A549 (cell line): ENCODE measurements at regions not wholly inside any gene's neighbourhood (a gene's known extent, or its start where the extent isn't known, plus 50 kb on each side); places are given as distances from the start of the nearest gene placed in this dataset.

ENCODE experiments used
- ATAC-seq, 2 experiments: fragments of 200-7000 bp in 1 of 2; fragments of >200 bp in 1 of 2; cut with Nextera tagmentation in 1 of 2; cut with Tn5 transposase in 1 of 2; 3 replicates each; pipeline versions ENCODE4 v1.8.0 to v1.9.1; 2018 to 2020; ENCODE audit warnings: mild to moderate bottlenecking in 1 of 2, moderate library complexity in 1 of 2
- CTCF ChIA-PET: fragments of 300-600 bp; sonication (Branson Sonifier 250); formaldehyde crosslinking; extraction: SDS; loops from one replicate; lab custom pipeline; 2021; ENCODE audit warnings: antibody characterized with exemption, inconsistent platforms; lab: Yijun Ruan, JAX
- POLR2A ChIA-PET: fragments of 350-600 bp; formaldehyde crosslinking; extraction: SDS; loops from one replicate; lab custom pipeline; 2021; ENCODE audit warnings: antibody characterized with exemption, inconsistent platforms; lab: Yijun Ruan, JAX
- DNase-seq, 2 experiments: peaks; one replicate each; pipeline versions ENCODE4 v3.0.0 to v3.0.0-alpha.2; 2011 to 2016; ENCODE audit warnings: low read depth in 1 of 2, low spot score in 1 of 2
- FAIRE-seq: peaks from 2 replicates; lab custom pipeline; 2011; peaks lifted over from hg19 to GRCh38; lab: Jason Lieb, UNC
- H3K27ac ChIP-seq, 2 experiments: fragments of >200 bp; sonication (Bioruptor Twin); formaldehyde crosslinking; 3 replicates each; pipeline ENCODE4 v1.5.1; 2016 to 2017
- H3K4me1 ChIP-seq: fragments of >200 bp; sonication (Bioruptor Twin); formaldehyde crosslinking; 3 replicates; pipeline ENCODE4 v1.6.1; 2016
- H3K4me2 ChIP-seq: fragments of >200 bp; sonication (Bioruptor Twin); formaldehyde crosslinking; 3 replicates; pipeline ENCODE4 v1.6.1; 2016
- H3K4me3 ChIP-seq: fragments of >200 bp; sonication (Bioruptor Twin); formaldehyde crosslinking; 3 replicates; pipeline ENCODE4 v1.5.1; 2016
- H3K9me3 ChIP-seq: fragments of >200 bp; sonication (Bioruptor Twin); formaldehyde crosslinking; 3 replicates; pipeline ENCODE4 v1.6.1; 2016
- CHD2 ChIP-seq: fragments of 150-350 bp; IDR thresholded peaks from 2 replicates; pipeline ENCODE4 v1.6.1; 2014; ENCODE audit warnings: low read length; ENCODE audit not compliant: partially characterized antibody
- CHD4 ChIP-seq: fragments of 200-600 bp; sonication (generic); IDR thresholded peaks from 2 replicates; pipeline ENCODE4 v1.6.1; 2016; ENCODE audit warnings: antibody characterized with exemption, mild to moderate bottlenecking, borderline replicate concordance
- ESRRA ChIP-seq: fragments of 150-350 bp; IDR thresholded peaks from 2 replicates; pipeline ENCODE4 v1.6.1; 2014; ENCODE audit warnings: mild to moderate bottlenecking, low read length, borderline replicate concordance
- FOSB ChIP-seq: fragments of 250-450 bp; sonication (Bioruptor Pico); IDR thresholded peaks from 2 replicates; pipeline ENCODE4 v1.5.0; 2020; ENCODE audit warnings: mild to moderate bottlenecking, moderate library complexity
- HDAC2 ChIP-seq: fragments of 200-600 bp; sonication (generic); IDR thresholded peaks from 2 replicates; pipeline ENCODE4 v1.6.1; 2016
- HOXB13 ChIP-seq: fragments of 250-450 bp; sonication (Bioruptor Pico); IDR thresholded peaks from 2 replicates; pipeline ENCODE4 v1.5.0; 2020; ENCODE audit warnings: low read depth, mild to moderate bottlenecking, moderate library complexity
- HOXB5 ChIP-seq: fragments of 250-450 bp; sonication (Bioruptor Pico); IDR thresholded peaks from 2 replicates; pipeline ENCODE4 v1.5.0; 2020; ENCODE audit warnings: mild to moderate bottlenecking, moderate library complexity
- JUN ChIP-seq, 2 experiments: fragments of >200 bp; sonication (Bioruptor Twin); formaldehyde crosslinking; IDR thresholded peaks; 2 replicates in 1 of 2; 3 replicates in 1 of 2; pipeline ENCODE4 v1.6.1; 2016 to 2017
- JUNB ChIP-seq: fragments of >200 bp; sonication (Bioruptor Twin); formaldehyde crosslinking; IDR thresholded peaks from 2 replicates; pipeline ENCODE4 v1.6.1; 2016
- KDM1A ChIP-seq: fragments of 200-600 bp; sonication (generic); IDR thresholded peaks from 2 replicates; pipeline ENCODE4 v1.6.1; 2016; ENCODE audit warnings: low read depth, mild to moderate bottlenecking
- MAX ChIP-seq: IDR thresholded peaks from 2 replicates; pipeline ENCODE4 v1.6.1; 2012
- MAZ ChIP-seq: fragments of 150-350 bp; IDR thresholded peaks from 2 replicates; pipeline ENCODE4 v1.6.1; 2014; ENCODE audit warnings: antibody characterized with exemption, low read depth, low read length, borderline replicate concordance
- NR3C1 ChIP-seq: fragments of >200 bp; sonication (Bioruptor Twin); formaldehyde crosslinking; IDR thresholded peaks from 3 replicates; pipeline ENCODE4 v1.6.1; 2017
- PHF8 ChIP-seq: fragments of 200-600 bp; sonication (generic); IDR thresholded peaks from 2 replicates; pipeline ENCODE4 v1.6.1; 2016; ENCODE audit warnings: low read depth, mild to moderate bottlenecking, antibody characterized with exemption, moderate library complexity, borderline replicate concordance
- RCOR1 ChIP-seq: fragments of 150-350 bp; IDR thresholded peaks from 2 replicates; pipeline ENCODE4 v1.6.1; 2014; ENCODE audit warnings: antibody characterized with exemption, low read length, low read depth
- RFX5 ChIP-seq: fragments of 450-650 bp; IDR thresholded peaks from 2 replicates; pipeline ENCODE4 v1.7.1; 2014; ENCODE audit warnings: antibody characterized with exemption, mild to moderate bottlenecking, moderate library complexity
- TP53 ChIP-seq: fragments of 250-450 bp; sonication (Bioruptor Pico); IDR thresholded peaks from 2 replicates; pipeline ENCODE4 v1.5.0; 2021; ENCODE audit warnings: mild to moderate bottlenecking, moderate library complexity
- ZC3H11A ChIP-seq: fragments of 450-650 bp; IDR thresholded peaks from 2 replicates; pipeline ENCODE4 v1.6.1; 2014; ENCODE audit warnings: antibody characterized with exemption, mild to moderate bottlenecking
- ZFP36 ChIP-seq: fragments of 450-650 bp; IDR thresholded peaks from 2 replicates; pipeline ENCODE4 v1.6.1; 2014; ENCODE audit warnings: borderline replicate concordance; ENCODE audit not compliant: partially characterized antibody
- WGBS: methylation state at CpG from one replicate; pipeline ENCODE4 v1.1.6; 2017; ENCODE audit errors: missing lambda C conversion rate; 5-methylcytosine and 5-hydroxymethylcytosine counted together
- TF ChIP-seq, protein P1 (sequence below): fragments of 250-450 bp; sonication (Bioruptor Pico); IDR thresholded peaks from 2 replicates; pipeline ENCODE4 v1.5.0; 2020; ENCODE audit warnings: low read depth, mild to moderate bottlenecking, moderate library complexity
- TF ChIP-seq, protein P2 (sequence below): fragments of >200 bp; sonication (Bioruptor Twin); formaldehyde crosslinking; IDR thresholded peaks from 2 replicates; pipeline ENCODE4 v1.6.1; 2016
- TF ChIP-seq, protein P3 (sequence below): fragments of 450-650 bp; IDR thresholded peaks from 2 replicates; pipeline ENCODE4 v1.6.1; 2014; ENCODE audit warnings: antibody characterized with exemption

GRCh38 chr4:3836756-3837601 lies 70.8 kb downstream of the ADRA2C start:
- WGBS, result 25% methylated on average over 8 of the region's 14 CpGs
- FAIRE-seq, result no peak
- no peak for ATAC-seq

DNA sequence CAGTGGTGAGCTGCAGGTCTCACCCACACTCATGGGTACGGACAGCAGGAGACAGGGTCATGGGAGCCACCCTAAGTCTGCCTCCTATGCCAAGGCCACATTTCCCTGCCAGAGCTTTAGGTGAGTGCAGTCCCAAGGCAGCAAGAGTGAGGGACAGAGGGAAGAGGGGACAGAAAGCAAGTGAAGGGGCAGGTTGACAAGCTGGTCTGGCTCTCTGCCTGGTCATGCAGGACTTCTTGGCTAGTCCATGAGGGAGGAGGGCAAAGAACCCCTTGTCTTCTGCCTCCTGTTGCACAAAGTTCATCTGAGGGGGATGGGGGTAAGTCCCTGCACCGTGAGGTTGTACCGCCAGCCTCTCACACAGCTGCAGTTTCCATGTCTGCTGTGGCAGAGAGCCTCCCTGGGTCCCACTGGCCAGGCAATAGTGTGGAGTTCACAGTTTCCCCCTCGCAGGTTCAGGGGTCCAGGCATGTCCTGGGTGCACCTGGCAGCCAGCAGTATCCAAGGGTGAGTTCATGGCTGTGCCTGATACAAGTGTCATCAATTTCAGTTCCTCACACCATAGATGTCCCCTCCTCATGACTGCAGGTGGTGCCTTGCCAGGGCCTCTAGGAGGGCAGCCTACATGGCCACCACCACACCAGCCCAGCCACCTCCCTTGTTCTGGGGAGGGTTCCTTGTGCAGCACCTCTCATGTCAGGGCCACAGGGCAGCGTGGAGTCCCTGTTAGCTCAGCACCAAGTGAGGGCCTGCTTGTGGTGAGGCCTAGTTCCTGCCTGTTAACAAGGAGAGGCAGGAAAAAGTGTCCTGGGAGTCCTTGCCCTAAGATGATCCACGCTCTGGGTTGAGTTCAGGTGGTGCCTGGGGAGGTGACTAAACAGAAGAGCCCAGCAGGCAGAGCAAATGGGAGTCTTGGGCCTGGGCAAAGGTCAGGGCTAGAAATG lies 72.5 kb downstream of the ADRA2C start:
- 46% methylated on average over 3 of the region's 6 CpGs for WGBS
- Histone ChIP-seq H3K4me2 (no peak overlapping the region), H3K4me3 (no peak overlapping the region), H3K9me3 (no peaks in the 10 kb centered on the region), H3K27ac (no peak overlapping the region), H3K4me1 (no peaks in the 10 kb centered on the region)
- POLR2A ChIA-PET, result no interaction called here
- CTCF ChIA-PET, result no interaction called here
- ATAC-seq (no peak), DNase-seq (no peak), FAIRE-seq (no peak)
- TF ChIP-seq HDAC2 (no peak), ZC3H11A (no peak), JUNB (no peak), NR3C1 (no peak)
- TF ChIP-seq, protein P1, sequence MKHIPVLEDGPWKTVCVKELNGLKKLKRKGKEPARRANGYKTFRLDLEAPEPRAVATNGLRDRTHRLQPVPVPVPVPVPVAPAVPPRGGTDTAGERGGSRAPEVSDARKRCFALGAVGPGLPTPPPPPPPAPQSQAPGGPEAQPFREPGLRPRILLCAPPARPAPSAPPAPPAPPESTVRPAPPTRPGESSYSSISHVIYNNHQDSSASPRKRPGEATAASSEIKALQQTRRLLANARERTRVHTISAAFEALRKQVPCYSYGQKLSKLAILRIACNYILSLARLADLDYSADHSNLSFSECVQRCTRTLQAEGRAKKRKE (CRISPR knock-in tag), result no peak

More at GRCh38 chr4:3836756-3837601, 70.8 kb downstream of the ADRA2C start:
- no peak overlapping the region for H3K4me2 ChIP-seq
- no peak for DNase-seq
- H3K4me3 ChIP-seq, result no peak overlapping the region
- TF ChIP-seq HOXB5 (CRISPR knock-in tag) (no peak), ESRRA (no peak), TP53 (CRISPR knock-in tag) (no peak), FOSB (no peak), RCOR1 (no peak), PHF8 (no peak)
- H3K9me3 ChIP-seq, result no peaks in the 10 kb centered on the region
- H3K27ac ChIP-seq, result no peak overlapping the region
- ChIA-PET CTCF (no interaction called here), POLR2A (no interaction called here)
- no peaks in the 10 kb centered on the region for H3K4me1 ChIP-seq

DNA sequence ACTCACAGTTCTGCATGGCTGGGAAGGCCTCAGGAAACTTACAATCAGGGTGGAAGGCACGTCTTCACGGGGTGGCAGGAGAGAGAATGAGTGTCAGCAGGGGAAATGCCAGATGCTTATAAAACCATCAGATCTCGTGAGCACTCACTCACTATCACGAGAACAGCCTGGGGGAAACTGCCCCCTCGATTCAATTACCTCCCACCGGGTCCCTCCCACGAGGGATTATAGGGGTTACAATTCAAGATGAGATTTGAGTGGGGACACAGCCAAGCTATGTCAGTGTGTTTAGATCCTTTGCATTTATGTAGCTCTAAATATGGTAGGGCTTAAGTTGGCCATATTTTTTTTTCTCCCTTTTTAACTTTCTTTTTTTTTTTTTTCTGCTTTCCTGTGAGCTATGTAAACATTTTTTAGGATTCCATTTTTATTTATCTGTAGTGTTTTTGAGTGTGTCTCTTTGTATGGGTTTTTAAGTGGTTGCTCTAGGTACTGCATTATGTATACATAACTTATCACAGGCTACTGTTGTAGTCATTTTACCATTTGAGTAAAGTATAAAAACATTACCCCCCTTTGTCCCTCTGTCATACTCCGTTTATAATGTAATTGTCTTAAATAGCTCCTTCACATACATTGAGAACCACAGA lies 79.0 kb downstream of the ADRA2C start:
- TF ChIP-seq HDAC2, result no peak
- TF ChIP-seq CHD4, result no peak
- TF ChIP-seq, protein P2, sequence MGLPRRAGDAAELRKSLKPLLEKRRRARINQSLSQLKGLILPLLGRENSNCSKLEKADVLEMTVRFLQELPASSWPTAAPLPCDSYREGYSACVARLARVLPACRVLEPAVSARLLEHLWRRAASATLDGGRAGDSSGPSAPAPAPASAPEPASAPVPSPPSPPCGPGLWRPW, result no peak
- TF ChIP-seq RFX5, result no peak
- no peak for TF ChIP-seq ESRRA
- no peak for TF ChIP-seq ZFP36
- TF ChIP-seq HOXB5 (CRISPR knock-in tag), result no peak
- TF ChIP-seq KDM1A, result no peak
- no peak for TF ChIP-seq MAZ
- no peak for TF ChIP-seq CHD2
- TF ChIP-seq, protein P3, sequence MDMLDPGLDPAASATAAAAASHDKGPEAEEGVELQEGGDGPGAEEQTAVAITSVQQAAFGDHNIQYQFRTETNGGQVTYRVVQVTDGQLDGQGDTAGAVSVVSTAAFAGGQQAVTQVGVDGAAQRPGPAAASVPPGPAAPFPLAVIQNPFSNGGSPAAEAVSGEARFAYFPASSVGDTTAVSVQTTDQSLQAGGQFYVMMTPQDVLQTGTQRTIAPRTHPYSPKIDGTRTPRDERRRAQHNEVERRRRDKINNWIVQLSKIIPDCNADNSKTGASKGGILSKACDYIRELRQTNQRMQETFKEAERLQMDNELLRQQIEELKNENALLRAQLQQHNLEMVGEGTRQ, result no peak
- no peak for TF ChIP-seq HOXB13 (CRISPR knock-in tag)
- TF ChIP-seq JUN (IDR thresholded peaks at IDR 0.05), result no peak
- TF ChIP-seq JUNB, result no peak
- no peak for TF ChIP-seq MAX
- no peak for TF ChIP-seq FOSB
- TF ChIP-seq, protein P1 (CRISPR knock-in tag), result no peak
- DNase-seq, result no peak
- Histone ChIP-seq H3K9me3 (no peaks in the 10 kb centered on the region), H3K4me2 (no peak overlapping the region), H3K4me1 (no peaks in the 10 kb centered on the region), H3K4me3 (no peak overlapping the region), H3K27ac (no peak overlapping the region)
- FAIRE-seq, result no peak
- POLR2A ChIA-PET, result no interaction called here
- CTCF ChIA-PET, result interaction anchor here (1.4 kb wide), 1 partner anchor 80 kb away, joined by 3 read pairs; no protein-coding TSS in a partner anchor
- no peak for ATAC-seq
- WGBS, result 3% methylated on average over 8 of the region's 8 CpGs
